ENCODE measurements at regions not wholly inside any gene's neighbourhood (a gene's known extent, or its start where the extent isn't known, plus 50 kb on each side); places are given as distances from the start of the nearest gene placed in this dataset.

- TF ChIP-seq POLR2AphosphoS5 (IDR thresholded peaks at IDR 0.05; ENCODE audit: low read depth, low read length) (no peak), CTCF (IDR thresholded peaks at IDR 0.05) (no peak), EZH2phosphoT487 (IDR thresholded peaks at IDR 0.05; ENCODE audit: borderline replicate concordance, low read depth) (no peak), SIN3A (IDR thresholded peaks at IDR 0.05; ENCODE audit: borderline replicate concordance, low read depth, low read length) (no peak), YY1 (IDR thresholded peaks at IDR 0.05; ENCODE audit: low read depth) (no peak), ELF1 (IDR thresholded peaks at IDR 0.05) (no peak), USF2 (IDR thresholded peaks at IDR 0.05; ENCODE audit: borderline replicate concordance, low read depth, low read length) (no peak), CHD2 (IDR thresholded peaks at IDR 0.05; ENCODE audit: low read length, partially characterized antibody) (no peak), TAF1 (IDR thresholded peaks at IDR 0.05; ENCODE audit: borderline replicate concordance, low read depth, low read length) (no peak)
- TF ChIP-seq, protein P1, sequence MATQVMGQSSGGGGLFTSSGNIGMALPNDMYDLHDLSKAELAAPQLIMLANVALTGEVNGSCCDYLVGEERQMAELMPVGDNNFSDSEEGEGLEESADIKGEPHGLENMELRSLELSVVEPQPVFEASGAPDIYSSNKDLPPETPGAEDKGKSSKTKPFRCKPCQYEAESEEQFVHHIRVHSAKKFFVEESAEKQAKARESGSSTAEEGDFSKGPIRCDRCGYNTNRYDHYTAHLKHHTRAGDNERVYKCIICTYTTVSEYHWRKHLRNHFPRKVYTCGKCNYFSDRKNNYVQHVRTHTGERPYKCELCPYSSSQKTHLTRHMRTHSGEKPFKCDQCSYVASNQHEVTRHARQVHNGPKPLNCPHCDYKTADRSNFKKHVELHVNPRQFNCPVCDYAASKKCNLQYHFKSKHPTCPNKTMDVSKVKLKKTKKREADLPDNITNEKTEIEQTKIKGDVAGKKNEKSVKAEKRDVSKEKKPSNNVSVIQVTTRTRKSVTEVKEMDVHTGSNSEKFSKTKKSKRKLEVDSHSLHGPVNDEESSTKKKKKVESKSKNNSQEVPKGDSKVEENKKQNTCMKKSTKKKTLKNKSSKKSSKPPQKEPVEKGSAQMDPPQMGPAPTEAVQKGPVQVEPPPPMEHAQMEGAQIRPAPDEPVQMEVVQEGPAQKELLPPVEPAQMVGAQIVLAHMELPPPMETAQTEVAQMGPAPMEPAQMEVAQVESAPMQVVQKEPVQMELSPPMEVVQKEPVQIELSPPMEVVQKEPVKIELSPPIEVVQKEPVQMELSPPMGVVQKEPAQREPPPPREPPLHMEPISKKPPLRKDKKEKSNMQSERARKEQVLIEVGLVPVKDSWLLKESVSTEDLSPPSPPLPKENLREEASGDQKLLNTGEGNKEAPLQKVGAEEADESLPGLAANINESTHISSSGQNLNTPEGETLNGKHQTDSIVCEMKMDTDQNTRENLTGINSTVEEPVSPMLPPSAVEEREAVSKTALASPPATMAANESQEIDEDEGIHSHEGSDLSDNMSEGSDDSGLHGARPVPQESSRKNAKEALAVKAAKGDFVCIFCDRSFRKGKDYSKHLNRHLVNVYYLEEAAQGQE (IDR thresholded peaks at IDR 0.05; ENCODE audit: low read depth, low read length), result no peak
Measured at GRCh38 chr10:43809211-43809930, 160.7 kb upstream of the ZNF32 start.
